HepG2 (cell line): ENCODE measurements at regions not wholly inside any gene's neighbourhood (a gene's known extent, or its start where the extent isn't known, plus 50 kb on each side); places are given as distances from the start of the nearest gene placed in this dataset.
A peak's percentile ranks its signal among the peaks of the same experiment; 100 is the strongest.

Source experiments
- ATAC-seq: fragments of 200-7000 bp; cut with Tn5 transposase; 3 replicates; pipeline ENCODE4 v1.9.1; 2020; ENCODE audit warnings: mild to moderate bottlenecking, moderate library complexity
- BruUV-seq: library from RNA; stranded (reverse); fragments of 400-500 nt; replicated peaks from 2 replicates; lab custom pipeline; 2021; lab: Mats Ljungman, UMichigan
- CTCF ChIA-PET: fragments of 300-600 bp; formaldehyde crosslinking; extraction: SDS; loops from one replicate; lab custom pipeline; 2021; ENCODE audit warnings: low total read pairs, inconsistent platforms, low intra/inter-chr PET ratio; lab: Yijun Ruan, JAX
- POLR2A ChIA-PET: fragments of 350-600 bp; sonication (Branson Sonifier 250); formaldehyde crosslinking; loops from one replicate; lab custom pipeline; 2020; ENCODE audit warnings: antibody characterized with exemption, inconsistent platforms; lab: Yijun Ruan, JAX
- DNase-seq: peaks from one replicate; pipeline ENCODE4 v3.0.0-alpha.2; 2015; ENCODE audit warnings: low spot score
- FAIRE-seq: peaks from 3 replicates; lab custom pipeline; 2011; peaks lifted over from hg19 to GRCh38; lab: Jason Lieb, UNC
- H2AFZ ChIP-seq: one replicate; pipeline ENCODE4 v1.6.1; 2011; ENCODE audit warnings: low read length, inconsistent platforms
- H3K27ac ChIP-seq: fragments of 300-600 bp; 3 replicates; pipeline ENCODE4 v1.8.0; 2011; ENCODE audit warnings: mixed run types, mild to moderate bottlenecking, mixed read lengths, low read length, inconsistent platforms; ENCODE audit not compliant: insufficient read depth; ENCODE audit errors: extremely low read length
- H3K27me3 ChIP-seq, 2 experiments: fragments of 200-600 bp in 1 of 2; 2 replicates in 1 of 2; 3 replicates in 1 of 2; pipeline versions ENCODE4 v1.6.0 to v1.8.0; 2011; ENCODE audit warnings: low read length in 2 of 2, mild to moderate bottlenecking in 2 of 2, moderate library complexity in 2 of 2, inconsistent platforms in 1 of 2; ENCODE audit not compliant: insufficient read depth in 2 of 2, control insufficient read depth in 1 of 2
- H3K36me3 ChIP-seq, 2 experiments: fragments of 200-600 bp in 1 of 2; replicated peaks in 1 of 2; 2 replicates in 1 of 2; 3 replicates in 1 of 2; pipeline versions ENCODE4 v1.5.1 to v1.8.0; 2011; ENCODE audit warnings: low read length in 2 of 2, inconsistent platforms in 1 of 2; ENCODE audit not compliant: insufficient read depth in 2 of 2, control insufficient read depth in 1 of 2
- H3K4me1 ChIP-seq: 2 replicates; pipeline ENCODE4 v1.5.1; 2012; ENCODE audit warnings: low read length, inconsistent platforms; ENCODE audit not compliant: insufficient read depth
- H3K4me2 ChIP-seq: 2 replicates; pipeline ENCODE4 v1.6.0; 2011; ENCODE audit warnings: low read depth, low read length, inconsistent platforms
- H3K4me3 ChIP-seq, 3 experiments: fragments of 200-600 bp in 1 of 3; sonication (generic), shearing (Covaris generic) in 1 of 3; replicated peaks in 1 of 3; 2 replicates each; pipeline ENCODE4 v1.5.1; 2011 to 2016; ENCODE audit warnings: low read length in 3 of 3, inconsistent platforms in 2 of 3, low read depth in 2 of 3, mild to moderate bottlenecking in 2 of 3, control low read depth in 1 of 3, mixed read lengths in 1 of 3; ENCODE audit not compliant: insufficient read depth in 1 of 3
- H3K79me2 ChIP-seq: one replicate; pipeline ENCODE4 v1.6.1; 2011; ENCODE audit warnings: low read length, inconsistent platforms; ENCODE audit not compliant: insufficient read depth
- H3K9ac ChIP-seq: 2 replicates; pipeline ENCODE4 v1.6.0; 2011; ENCODE audit warnings: mild to moderate bottlenecking, low read depth, low read length, inconsistent platforms; ENCODE audit not compliant: insufficient read depth
- H3K9me3 ChIP-seq: 2 replicates; pipeline ENCODE4 v1.5.1; 2012; ENCODE audit warnings: mild to moderate bottlenecking, low read length
- H4K20me1 ChIP-seq: 2 replicates; pipeline ENCODE4 v1.6.0; 2011; ENCODE audit warnings: inconsistent platforms, mild to moderate bottlenecking, low read length, moderate library complexity; ENCODE audit not compliant: insufficient read depth
- DNMT1 ChIP-seq: sonication (generic); formaldehyde crosslinking; IDR thresholded peaks from 2 replicates; pipeline ENCODE4 v1.5.1; 2020; ENCODE audit warnings: mild to moderate bottlenecking, missing genetic modification reagents
- ESRRA ChIP-seq: sonication (generic); formaldehyde crosslinking; IDR thresholded peaks from 2 replicates; pipeline ENCODE4 v1.5.1; 2020; ENCODE audit warnings: mild to moderate bottlenecking, low read depth, missing genetic modification reagents
- NFIB ChIP-seq: sonication (generic); formaldehyde crosslinking; IDR thresholded peaks from 2 replicates; pipeline ENCODE4 v1.9.0; 2021; ENCODE audit warnings: missing genetic modification reagents, mild to moderate bottlenecking, borderline replicate concordance
- RAD51 ChIP-seq: fragments of 450-650 bp; IDR thresholded peaks from 2 replicates; pipeline ENCODE4 v1.6.1; 2016; ENCODE audit warnings: borderline replicate concordance
- ZFP36L2 ChIP-seq: sonication (generic); formaldehyde crosslinking; IDR thresholded peaks from 2 replicates; pipeline ENCODE4 v1.4.0; 2020; ENCODE audit warnings: missing genetic modification reagents
- ZNF224 ChIP-seq: sonication (generic); formaldehyde crosslinking; IDR thresholded peaks from 2 replicates; pipeline ENCODE4 v1.5.0; 2020; ENCODE audit warnings: mild to moderate bottlenecking, missing genetic modification reagents
- WGBS: methylation state at CpG from one replicate; pipeline ENCODE4 v1.1.6; 2017; ENCODE audit warnings: low lambda C conversion rate; 5-methylcytosine and 5-hydroxymethylcytosine counted together
- in situ Hi-C: cut with HindIII; loops from 2 replicates; pipeline ENCODE4 v1.10.0; 2017; ENCODE audit warnings: low pct_unique_long_range_greater_than_20kb; ENCODE audit not compliant: extremely low pct_ligation_motif_present
- intact Hi-C: fragments of 100-400 bp; cut with micrococcal nuclease; formaldehyde crosslinking; loops from one replicate; pipeline ENCODE4 v1.10.0; 2022; ENCODE audit not compliant: unreplicated experiment
- TF ChIP-seq, protein P1 (sequence below): sonication (generic); formaldehyde crosslinking; IDR thresholded peaks from 2 replicates; pipeline ENCODE4 v1.5.0; 2020; ENCODE audit warnings: mild to moderate bottlenecking, missing genetic modification reagents, moderate library complexity
- TF ChIP-seq, protein P2 (sequence below): sonication (generic); formaldehyde crosslinking; IDR thresholded peaks from 2 replicates; pipeline ENCODE4 v1.4.0; 2020; ENCODE audit warnings: mild to moderate bottlenecking, missing genetic modification reagents
- TF ChIP-seq, protein P3 (sequence below): sonication (generic); formaldehyde crosslinking; conservative IDR thresholded peaks from 2 replicates; pipeline ENCODE4 v1.8.0; 2022; ENCODE audit warnings: missing genetic modification reagents
- TF ChIP-seq, protein P4 (sequence below): sonication (generic); formaldehyde crosslinking; IDR thresholded peaks from 2 replicates; pipeline ENCODE4 v1.8.0; 2022; ENCODE audit warnings: missing genetic modification reagents, low read depth, mild to moderate bottlenecking, borderline replicate concordance

DNA sequence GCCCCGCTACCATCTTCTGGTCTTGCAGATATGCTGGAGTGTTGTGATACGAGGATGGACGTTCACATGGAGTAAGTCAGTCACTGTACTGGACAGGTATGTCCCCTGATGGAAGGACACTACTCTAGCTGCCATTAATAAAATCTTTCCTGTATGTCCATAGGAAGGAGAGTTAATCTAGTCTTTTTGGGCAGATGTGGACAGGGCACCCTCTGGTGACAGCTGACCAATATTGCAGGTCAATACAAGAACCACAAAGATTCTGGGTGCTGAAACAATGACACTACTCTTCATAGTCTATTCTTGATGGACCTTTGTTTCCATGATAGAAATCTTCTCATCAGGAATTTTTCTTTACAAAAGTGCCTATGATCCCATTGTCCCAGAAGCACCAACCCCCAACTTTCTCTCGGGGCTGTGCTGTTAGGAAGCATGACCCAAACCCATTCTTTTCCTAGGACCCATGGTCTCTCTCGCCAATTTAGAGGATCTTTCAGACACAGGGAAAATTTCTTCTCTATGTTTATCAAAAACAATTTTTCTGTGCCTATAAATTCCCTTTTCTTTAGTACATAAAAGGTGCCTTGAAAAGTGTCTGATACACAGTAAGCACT lies 376.9 kb downstream of the DTWD2 start (continued):
- TF ChIP-seq, protein P1, sequence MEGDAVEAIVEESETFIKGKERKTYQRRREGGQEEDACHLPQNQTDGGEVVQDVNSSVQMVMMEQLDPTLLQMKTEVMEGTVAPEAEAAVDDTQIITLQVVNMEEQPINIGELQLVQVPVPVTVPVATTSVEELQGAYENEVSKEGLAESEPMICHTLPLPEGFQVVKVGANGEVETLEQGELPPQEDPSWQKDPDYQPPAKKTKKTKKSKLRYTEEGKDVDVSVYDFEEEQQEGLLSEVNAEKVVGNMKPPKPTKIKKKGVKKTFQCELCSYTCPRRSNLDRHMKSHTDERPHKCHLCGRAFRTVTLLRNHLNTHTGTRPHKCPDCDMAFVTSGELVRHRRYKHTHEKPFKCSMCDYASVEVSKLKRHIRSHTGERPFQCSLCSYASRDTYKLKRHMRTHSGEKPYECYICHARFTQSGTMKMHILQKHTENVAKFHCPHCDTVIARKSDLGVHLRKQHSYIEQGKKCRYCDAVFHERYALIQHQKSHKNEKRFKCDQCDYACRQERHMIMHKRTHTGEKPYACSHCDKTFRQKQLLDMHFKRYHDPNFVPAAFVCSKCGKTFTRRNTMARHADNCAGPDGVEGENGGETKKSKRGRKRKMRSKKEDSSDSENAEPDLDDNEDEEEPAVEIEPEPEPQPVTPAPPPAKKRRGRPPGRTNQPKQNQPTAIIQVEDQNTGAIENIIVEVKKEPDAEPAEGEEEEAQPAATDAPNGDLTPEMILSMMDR (CRISPR knock-in tag), result peak; percentile 77
- no peak for TF ChIP-seq ZFP36L2 (CRISPR knock-in tag)

DNA sequence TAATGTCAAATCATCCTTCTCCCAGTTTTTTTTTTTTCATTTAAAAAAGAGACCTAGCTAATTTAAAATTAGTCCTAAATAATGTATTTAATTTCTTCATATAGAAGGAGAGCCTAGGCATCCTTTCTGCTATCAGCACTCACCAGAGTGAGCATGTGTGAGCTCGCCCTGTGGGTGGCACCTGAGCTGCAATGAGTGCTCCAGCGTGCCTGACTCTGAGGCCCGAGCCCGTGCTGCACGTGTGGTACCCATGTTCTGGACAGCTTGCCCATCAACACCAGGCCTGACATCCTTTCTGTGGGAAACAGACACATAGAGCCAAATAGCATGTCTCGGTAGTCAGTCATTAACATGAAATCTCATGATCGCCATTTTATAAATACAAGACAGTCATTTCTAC lies 381.4 kb downstream of the DTWD2 start:
- H3K9ac ChIP-seq, result no peak overlapping the region
- no peaks in the 10 kb centered on the region for H3K4me1 ChIP-seq
- no peak for FAIRE-seq
- ChIA-PET POLR2A (no interaction called here), CTCF (no interaction called here)
- no peak for ATAC-seq
- no peak for DNase-seq
- H3K4me2 ChIP-seq, result no peak overlapping the region
- BruUV-seq, result no TSS peak
- H3K36me3 ChIP-seq, result no peaks in the 10 kb centered on the region
- H3K79me2 ChIP-seq, result no peaks in the 10 kb centered on the region
- intact Hi-C loops (no loop called here), in situ Hi-C loops (loop anchor here (25.0 kb wide), 1 partner anchor 1020 kb away; no protein-coding TSS in a partner anchor)
- 1% methylated on average over 7 of the region's 7 CpGs for WGBS
- no peak overlapping the region for H3K4me3 ChIP-seq
- H4K20me1 ChIP-seq, result no peaks in the 10 kb centered on the region
- TF ChIP-seq NFIB (CRISPR knock-in tag) (no peak), ZNF224 (CRISPR knock-in tag) (no peak), RAD51 (no peak), DNMT1 (CRISPR knock-in tag) (no peak), ESRRA (no peak)
- TF ChIP-seq, protein P2, sequence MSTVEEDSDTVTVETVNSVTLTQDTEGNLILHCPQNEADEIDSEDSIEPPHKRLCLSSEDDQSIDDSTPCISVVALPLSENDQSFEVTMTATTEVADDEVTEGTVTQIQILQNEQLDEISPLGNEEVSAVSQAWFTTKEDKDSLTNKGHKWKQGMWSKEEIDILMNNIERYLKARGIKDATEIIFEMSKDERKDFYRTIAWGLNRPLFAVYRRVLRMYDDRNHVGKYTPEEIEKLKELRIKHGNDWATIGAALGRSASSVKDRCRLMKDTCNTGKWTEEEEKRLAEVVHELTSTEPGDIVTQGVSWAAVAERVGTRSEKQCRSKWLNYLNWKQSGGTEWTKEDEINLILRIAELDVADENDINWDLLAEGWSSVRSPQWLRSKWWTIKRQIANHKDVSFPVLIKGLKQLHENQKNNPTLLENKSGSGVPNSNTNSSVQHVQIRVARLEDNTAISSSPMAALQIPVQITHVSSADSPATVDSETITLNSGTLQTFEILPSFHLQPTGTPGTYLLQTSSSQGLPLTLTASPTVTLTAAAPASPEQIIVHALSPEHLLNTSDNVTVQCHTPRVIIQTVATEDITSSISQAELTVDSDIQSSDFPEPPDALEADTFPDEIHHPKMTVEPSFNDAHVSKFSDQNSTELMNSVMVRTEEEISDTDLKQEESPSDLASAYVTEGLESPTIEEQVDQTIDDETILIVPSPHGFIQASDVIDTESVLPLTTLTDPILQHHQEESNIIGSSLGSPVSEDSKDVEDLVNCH, result no peak
- TF ChIP-seq, protein P3, sequence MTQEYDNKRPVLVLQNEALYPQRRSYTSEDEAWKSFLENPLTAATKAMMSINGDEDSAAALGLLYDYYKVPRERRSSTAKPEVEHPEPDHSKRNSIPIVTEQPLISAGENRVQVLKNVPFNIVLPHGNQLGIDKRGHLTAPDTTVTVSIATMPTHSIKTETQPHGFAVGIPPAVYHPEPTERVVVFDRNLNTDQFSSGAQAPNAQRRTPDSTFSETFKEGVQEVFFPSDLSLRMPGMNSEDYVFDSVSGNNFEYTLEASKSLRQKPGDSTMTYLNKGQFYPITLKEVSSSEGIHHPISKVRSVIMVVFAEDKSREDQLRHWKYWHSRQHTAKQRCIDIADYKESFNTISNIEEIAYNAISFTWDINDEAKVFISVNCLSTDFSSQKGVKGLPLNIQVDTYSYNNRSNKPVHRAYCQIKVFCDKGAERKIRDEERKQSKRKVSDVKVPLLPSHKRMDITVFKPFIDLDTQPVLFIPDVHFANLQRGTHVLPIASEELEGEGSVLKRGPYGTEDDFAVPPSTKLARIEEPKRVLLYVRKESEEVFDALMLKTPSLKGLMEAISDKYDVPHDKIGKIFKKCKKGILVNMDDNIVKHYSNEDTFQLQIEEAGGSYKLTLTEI (CRISPR knock-in tag), result no peak
- TF ChIP-seq, protein P1 (CRISPR knock-in tag), result no peak
- TF ChIP-seq, protein P4, sequence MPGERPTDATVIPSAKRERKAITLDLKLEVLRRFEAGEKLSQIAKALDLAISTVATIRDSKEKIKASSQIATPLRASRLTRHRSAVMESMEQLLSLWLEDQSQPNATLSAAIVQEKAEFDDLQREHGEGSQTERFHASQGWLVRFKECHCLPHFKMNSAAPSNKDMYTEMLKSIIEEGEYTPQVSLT (CRISPR knock-in tag), result no peak
- no peaks in the 10 kb centered on the region for H3K27me3 ChIP-seq
- no peak overlapping the region for H3K27ac ChIP-seq
- no peaks in the 10 kb centered on the region for H3K9me3 ChIP-seq
- no peak overlapping the region for H2AFZ ChIP-seq
